ENCODE measurements at regions not wholly inside any gene's neighbourhood (a gene's known extent, or its start where the extent isn't known, plus 50 kb on each side); places are given as distances from the start of the nearest gene placed in this dataset.
A peak's percentile ranks its signal among the peaks of the same experiment; 100 is the strongest.

GRCh38 chr14:87809261-87809660, 183.7 kb downstream of the GALC start:
- H3K9me3 ChIP-seq (replicated peaks; ENCODE audit: control insufficient read depth, insufficient read depth, low read length) = no peaks in the 10 kb centered on the region
- H3K4me2 ChIP-seq (ENCODE audit: control insufficient read depth, insufficient read depth) = no peak overlapping the region
- BruUV-seq (replicated peaks) = no TSS peak
- H3K79me2 ChIP-seq (ENCODE audit: control insufficient read depth, insufficient read depth, low read length) = no peaks in the 10 kb centered on the region
- ChIA-PET POLR2A (no interaction called here), RAD21 (ENCODE audit: unreplicated experiment) (no interaction called here), CTCF (interaction anchor here (0.6 kb wide), 1 partner anchor 1232 kb away, joined by 3 read pairs; no protein-coding TSS in a partner anchor), SMC1A (ENCODE audit: uncharacterized antibody, unreplicated experiment) (interaction anchor here (1.1 to 1.2 kb wide), 2 partner anchors 26 to 87 kb away, joined by 3 read pairs; no protein-coding TSS in a partner anchor)
- FAIRE-seq = no peak
- H3K27me3 ChIP-seq (replicated peaks in 1 of 2; ENCODE audit: control insufficient read depth in 2 of 2, insufficient read depth in 2 of 2, low read length in 1 of 2) = no peaks in the 10 kb centered on the region
- H3K36me3 ChIP-seq (ENCODE audit: control insufficient read depth in 2 of 2, insufficient read depth in 2 of 2, low read length in 1 of 2) = no peaks in the 10 kb centered on the region
- H2AFZ ChIP-seq (ENCODE audit: control insufficient read depth, low read depth, low read length) = no peak overlapping the region
- no peak overlapping the region for H3K9ac ChIP-seq (ENCODE audit: control insufficient read depth, insufficient read depth, low read length)
- no peaks in the 10 kb centered on the region for H3K4me1 ChIP-seq (ENCODE audit: control insufficient read depth, insufficient read depth, low read length)
- intact Hi-C loops (cut with micrococcal nuclease; ENCODE audit: unreplicated experiment) = no loop called here
- no peak for DNase-seq (ENCODE audit: low read depth, low spot score)
- in situ Hi-C loops (cut with MboI) = no loop called here
- H3K4me3 ChIP-seq = no peak overlapping the region
- no peak for TF ChIP-seq MXI1 (IDR thresholded peaks at IDR 0.05; ENCODE audit: low read depth, low read length)
- H3K27ac ChIP-seq (ENCODE audit: control insufficient read depth, insufficient read depth) = no peak overlapping the region
- 49% methylated on average over 5 of the region's 5 CpGs for WGBS (ENCODE audit: insufficient coverage, insufficient replicate concordance, low lambda C conversion rate, missing lambda C conversion rate)
- no peaks in the 10 kb centered on the region for H4K20me1 ChIP-seq (ENCODE audit: control insufficient read depth, insufficient read depth)
- ATAC-seq = no peak

DNA sequence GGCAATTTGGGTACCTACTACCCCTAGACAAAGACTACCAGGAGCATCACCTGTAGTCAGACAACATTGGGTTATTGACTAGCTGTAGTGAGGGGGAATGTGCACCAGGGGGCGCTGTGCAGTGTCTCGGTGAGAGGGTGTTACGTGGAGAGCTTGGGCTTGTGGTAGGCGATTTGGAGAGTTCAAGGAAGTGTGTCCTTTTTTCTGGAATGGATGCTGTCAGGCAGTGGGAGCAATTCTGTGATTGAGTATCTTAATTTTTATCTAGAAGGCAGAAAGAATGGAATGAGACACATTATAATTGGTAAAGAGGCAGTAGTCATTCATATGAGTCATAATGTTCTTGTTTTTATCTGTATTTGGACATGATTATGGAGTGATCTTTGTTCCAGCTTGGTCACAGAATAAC, 187.7 kb downstream of the GALC start:
- FAIRE-seq = no peak
- Histone ChIP-seq H3K9ac (ENCODE audit: control insufficient read depth, insufficient read depth, low read length) (no peak overlapping the region), H3K36me3 (ENCODE audit: control insufficient read depth in 2 of 2, insufficient read depth in 2 of 2, low read length in 1 of 2) (no peaks in the 10 kb centered on the region), H2AFZ (ENCODE audit: control insufficient read depth, low read depth, low read length) (no peak overlapping the region), H3K4me2 (ENCODE audit: control insufficient read depth, insufficient read depth) (no peak overlapping the region), H3K4me3 (no peak overlapping the region), H3K4me1 (ENCODE audit: control insufficient read depth, insufficient read depth, low read length) (no peaks in the 10 kb centered on the region), H3K27me3 (replicated peaks in 1 of 2; ENCODE audit: control insufficient read depth in 2 of 2, insufficient read depth in 2 of 2, low read length in 1 of 2) (no peaks in the 10 kb centered on the region), H3K27ac (ENCODE audit: control insufficient read depth, insufficient read depth) (no peak overlapping the region), H3K79me2 (ENCODE audit: control insufficient read depth, insufficient read depth, low read length) (no peaks in the 10 kb centered on the region), H4K20me1 (ENCODE audit: control insufficient read depth, insufficient read depth) (no peaks in the 10 kb centered on the region), H3K9me3 (replicated peaks; ENCODE audit: control insufficient read depth, insufficient read depth, low read length) (no peaks in the 10 kb centered on the region)
- intact Hi-C loops (cut with micrococcal nuclease; ENCODE audit: unreplicated experiment) = loop anchor here (1.0 kb wide), 1 partner anchor 91 kb away; no protein-coding TSS in a partner anchor
- CTCF ChIA-PET = interaction anchor here (1.0 to 3.8 kb wide), 11 partner anchors 8 to 574 kb away, joined by 3 to 26 read pairs (median 5); no protein-coding TSS in a partner anchor
- SMC1A ChIA-PET (ENCODE audit: uncharacterized antibody, unreplicated experiment) = interaction anchor here (0.6 to 1.5 kb wide), 4 partner anchors 9 to 245 kb away, joined by 3 to 6 read pairs (median 4); no protein-coding TSS in a partner anchor
- BruUV-seq (replicated peaks) = no TSS peak
- peak; percentile 74 for ATAC-seq
- in situ Hi-C loops (cut with MboI) = no loop called here
- TF ChIP-seq CTCF (IDR thresholded peaks at IDR 0.05 in 2 of 3, conservative IDR thresholded peaks at IDR 0.05 in 1 of 3; ENCODE audit: control insufficient read depth in 2 of 3, extremely low read depth in 1 of 3, insufficient read depth in 1 of 3, low read depth in 3 of 3, low read length in 3 of 3) (peak; percentile 36 to 72 (median 63)), RAD21 (IDR thresholded peaks at IDR 0.05; ENCODE audit: insufficient read depth, low read depth, low read length) (peak; percentile 42), JUNB (IDR thresholded peaks at IDR 0.05) (no peak), SMC3 (IDR thresholded peaks at IDR 0.05; ENCODE audit: borderline replicate concordance, low read length) (peak; percentile 39; the same call in 1 of the 2 replicates)
- no peak for DNase-seq (ENCODE audit: low read depth, low spot score)
- POLR2A ChIA-PET = no interaction called here
- WGBS (ENCODE audit: insufficient coverage, insufficient replicate concordance, low lambda C conversion rate, missing lambda C conversion rate) = 7% methylated on average over 4 of the region's 4 CpGs
- RAD21 ChIA-PET (ENCODE audit: unreplicated experiment) = no interaction called here
